ENCODE measurements at regions not wholly inside any gene's neighbourhood (a gene's known extent, or its start where the extent isn't known, plus 50 kb on each side); places are given as distances from the start of the nearest gene placed in this dataset.

DNA sequence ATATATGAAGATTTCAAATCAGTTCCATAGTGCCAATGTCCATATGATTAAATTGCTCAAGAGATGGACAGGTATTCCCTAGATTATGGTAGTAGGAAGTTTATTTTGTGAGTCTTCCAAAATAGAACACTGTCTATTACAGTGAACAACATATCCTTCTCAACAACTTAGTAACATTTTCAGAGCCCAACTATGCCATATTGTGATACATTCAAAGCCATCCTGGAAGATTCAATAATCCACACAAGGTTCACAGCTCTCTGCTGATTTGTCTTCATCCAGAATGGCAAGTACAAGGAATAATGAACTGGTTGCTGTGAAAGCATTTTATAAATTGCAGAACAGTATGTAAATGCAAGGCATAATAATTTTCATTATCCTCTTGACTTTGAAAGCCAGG, 213.9 kb downstream of the CHRM2 start:
- Histone ChIP-seq H3K4me1 (no peaks in the 10 kb centered on the region), H3K27ac (no peak overlapping the region)

DNA sequence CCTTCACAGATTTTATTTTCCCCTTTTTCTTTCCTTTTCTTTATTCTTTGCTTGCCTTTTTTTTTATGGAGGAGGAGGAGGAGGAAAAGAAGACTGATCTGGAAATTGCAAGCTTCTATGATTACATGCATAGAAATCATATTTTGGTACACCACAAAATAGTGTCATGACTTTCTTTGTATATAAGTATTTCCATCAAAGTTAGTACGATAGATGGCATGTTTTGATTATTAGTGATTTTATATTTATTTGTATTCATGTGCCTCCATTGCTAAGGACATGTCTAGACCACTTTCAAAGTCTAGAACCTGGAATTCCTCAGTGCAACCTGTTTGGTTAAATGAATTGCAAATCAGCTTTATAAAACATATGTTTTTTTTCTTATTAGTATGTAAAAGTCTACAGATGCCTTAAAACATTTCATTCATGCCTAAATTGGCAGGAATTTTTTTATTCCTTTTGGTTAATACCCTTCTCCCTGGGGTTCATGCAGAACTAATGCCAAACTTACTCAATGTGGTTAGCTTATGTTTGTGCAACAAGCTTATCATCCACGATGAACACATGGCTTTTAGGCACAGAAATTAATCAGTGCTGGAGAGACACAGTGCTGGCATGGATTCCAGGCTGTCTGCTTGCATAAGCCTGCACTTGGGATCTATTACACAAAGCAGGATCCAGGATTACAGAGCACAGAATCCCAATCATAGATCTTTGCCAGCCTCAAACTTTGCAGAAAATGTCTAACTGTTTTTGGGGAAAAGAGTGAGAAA, 213.1 kb downstream of the CHRM2 start:
- peaks cover 4% of the 10 kb centered on the region for H3K9me3 ChIP-seq
- peak; percentile 39 for DNase-seq
- no peak overlapping the region for H3K9ac ChIP-seq (ENCODE audit: low read depth in 2 of 2, low read length in 2 of 2)
- H3K27ac ChIP-seq: no peak overlapping the region
- no peaks in the 10 kb centered on the region for H3K4me1 ChIP-seq
- TF ChIP-seq, protein P1, sequence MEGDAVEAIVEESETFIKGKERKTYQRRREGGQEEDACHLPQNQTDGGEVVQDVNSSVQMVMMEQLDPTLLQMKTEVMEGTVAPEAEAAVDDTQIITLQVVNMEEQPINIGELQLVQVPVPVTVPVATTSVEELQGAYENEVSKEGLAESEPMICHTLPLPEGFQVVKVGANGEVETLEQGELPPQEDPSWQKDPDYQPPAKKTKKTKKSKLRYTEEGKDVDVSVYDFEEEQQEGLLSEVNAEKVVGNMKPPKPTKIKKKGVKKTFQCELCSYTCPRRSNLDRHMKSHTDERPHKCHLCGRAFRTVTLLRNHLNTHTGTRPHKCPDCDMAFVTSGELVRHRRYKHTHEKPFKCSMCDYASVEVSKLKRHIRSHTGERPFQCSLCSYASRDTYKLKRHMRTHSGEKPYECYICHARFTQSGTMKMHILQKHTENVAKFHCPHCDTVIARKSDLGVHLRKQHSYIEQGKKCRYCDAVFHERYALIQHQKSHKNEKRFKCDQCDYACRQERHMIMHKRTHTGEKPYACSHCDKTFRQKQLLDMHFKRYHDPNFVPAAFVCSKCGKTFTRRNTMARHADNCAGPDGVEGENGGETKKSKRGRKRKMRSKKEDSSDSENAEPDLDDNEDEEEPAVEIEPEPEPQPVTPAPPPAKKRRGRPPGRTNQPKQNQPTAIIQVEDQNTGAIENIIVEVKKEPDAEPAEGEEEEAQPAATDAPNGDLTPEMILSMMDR (IDR thresholded peaks at IDR 0.05): no peak
- intact Hi-C loops (cut with DNase I): no loop called here
- H3K36me3 ChIP-seq: no peaks in the 10 kb centered on the region
- H3K4me3 ChIP-seq: no peak overlapping the region
- H3K27me3 ChIP-seq: no peaks in the 10 kb centered on the region

More for the DNA sequence above, 213.9 kb downstream of the CHRM2 start:
- Histone ChIP-seq H3K4me3 (no peak overlapping the region), H3K9me3 (peaks cover 4% of the 10 kb centered on the region), H3K36me3 (no peaks in the 10 kb centered on the region), H3K9ac (ENCODE audit: low read depth in 2 of 2, low read length in 2 of 2) (no peak overlapping the region), H3K27me3 (no peaks in the 10 kb centered on the region)
- intact Hi-C loops (cut with DNase I): no loop called here
- DNase-seq: no peak
- TF ChIP-seq, protein P1 (IDR thresholded peaks at IDR 0.05): no peak

DNA sequence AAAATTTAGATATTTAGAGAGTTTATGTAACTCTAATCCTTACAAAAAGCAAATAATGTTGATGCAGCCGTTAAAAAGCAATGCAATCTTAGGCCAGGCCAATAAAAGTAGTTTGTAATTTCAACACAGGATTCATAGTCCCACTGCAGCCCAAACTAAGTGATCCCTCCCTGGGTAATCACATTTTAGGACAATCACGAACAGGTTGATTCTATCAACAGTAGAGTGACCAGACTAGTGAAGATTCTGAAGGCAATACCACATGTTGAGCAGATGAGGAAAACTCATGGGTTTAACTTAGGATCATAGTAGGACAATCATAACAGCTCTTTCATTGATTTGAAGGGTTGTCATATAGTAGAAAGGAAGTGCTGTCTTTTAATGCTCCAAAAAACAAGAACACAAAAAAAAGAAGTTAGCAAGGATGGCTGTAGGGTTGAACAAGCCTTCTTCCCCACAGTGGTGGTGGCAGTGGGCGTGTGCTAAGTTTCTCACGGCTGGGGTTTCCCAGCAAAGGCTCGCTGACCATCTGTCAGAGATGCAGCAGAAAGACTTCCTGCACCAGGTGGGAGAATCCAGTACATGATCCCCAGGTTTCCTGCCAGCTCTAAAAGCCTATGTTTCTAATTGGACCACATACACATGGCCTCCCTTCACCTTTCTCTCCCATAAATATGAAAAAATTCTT, 212.2 kb downstream of the CHRM2 start:
- Histone ChIP-seq H3K4me3 (no peak overlapping the region), H3K9ac (ENCODE audit: low read depth in 2 of 2, low read length in 2 of 2) (no peak overlapping the region), H3K27ac (no peak overlapping the region), H3K27me3 (no peaks in the 10 kb centered on the region), H3K4me1 (no peaks in the 10 kb centered on the region), H3K9me3 (peaks cover 4% of the 10 kb centered on the region), H3K36me3 (no peaks in the 10 kb centered on the region)
- TF ChIP-seq, protein P1 (IDR thresholded peaks at IDR 0.05): no peak
- no peak for DNase-seq
- intact Hi-C loops (cut with DNase I): no loop called here

GRCh38 chr7:137078781-137079180, 210.3 kb downstream of the CHRM2 start:
- no peak overlapping the region for H3K4me3 ChIP-seq
- H3K36me3 ChIP-seq: no peaks in the 10 kb centered on the region
- H3K27me3 ChIP-seq: no peaks in the 10 kb centered on the region
- no peaks in the 10 kb centered on the region for H3K9me3 ChIP-seq
- TF ChIP-seq, protein P1 (IDR thresholded peaks at IDR 0.05): no peak
- DNase-seq: no peak
- H3K9ac ChIP-seq (ENCODE audit: low read depth in 2 of 2, low read length in 2 of 2): no peak overlapping the region
- intact Hi-C loops (cut with DNase I): no loop called here
- no peak overlapping the region for H3K27ac ChIP-seq
- no peaks in the 10 kb centered on the region for H3K4me1 ChIP-seq

DNA sequence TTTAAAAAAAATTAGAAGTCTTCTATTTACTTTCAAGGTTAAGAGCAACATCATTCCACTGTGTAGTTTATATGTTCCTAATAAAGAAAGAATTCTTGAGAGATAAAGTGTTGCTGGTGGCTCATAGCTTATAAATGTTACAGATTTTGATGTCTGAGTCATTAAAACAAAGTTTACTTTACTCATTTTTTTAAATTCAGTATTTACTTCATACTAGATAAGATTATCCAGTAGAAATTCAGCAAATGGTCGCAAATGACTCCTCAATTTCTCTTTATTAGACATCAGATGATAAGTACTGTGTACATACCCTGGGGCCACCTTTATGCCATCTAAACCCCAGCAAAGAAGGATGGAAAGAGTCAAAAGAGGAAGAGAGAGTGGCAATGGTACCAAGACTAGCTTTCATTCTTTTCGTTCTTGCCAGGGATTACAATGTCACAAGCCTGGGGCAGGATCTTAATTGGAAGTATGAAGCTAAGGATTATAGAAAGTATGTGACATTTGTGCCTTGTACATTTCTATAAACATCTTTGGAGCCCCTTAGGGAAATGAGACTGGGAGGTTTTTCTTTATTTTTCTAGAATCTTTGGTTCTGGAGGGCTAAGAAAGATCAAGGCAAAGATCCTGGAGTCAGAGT, 206.1 kb downstream of the CHRM2 start:
- Histone ChIP-seq H3K4me3 (no peak overlapping the region), H3K9ac (ENCODE audit: low read depth in 2 of 2, low read length in 2 of 2) (no peak overlapping the region), H3K9me3 (no peaks in the 10 kb centered on the region), H3K4me1 (no peaks in the 10 kb centered on the region), H3K27ac (no peak overlapping the region), H3K27me3 (no peaks in the 10 kb centered on the region), H3K36me3 (no peaks in the 10 kb centered on the region)
- TF ChIP-seq, protein P1 (IDR thresholded peaks at IDR 0.05): no peak
- DNase-seq: no peak
- intact Hi-C loops (cut with DNase I): no loop called here

All from colonic mucosa (tissue), 4 donors.